ENCODE measurements at regions not wholly inside any gene's neighbourhood (a gene's known extent, or its start where the extent isn't known, plus 50 kb on each side); places are given as distances from the start of the nearest gene placed in this dataset.

DNA sequence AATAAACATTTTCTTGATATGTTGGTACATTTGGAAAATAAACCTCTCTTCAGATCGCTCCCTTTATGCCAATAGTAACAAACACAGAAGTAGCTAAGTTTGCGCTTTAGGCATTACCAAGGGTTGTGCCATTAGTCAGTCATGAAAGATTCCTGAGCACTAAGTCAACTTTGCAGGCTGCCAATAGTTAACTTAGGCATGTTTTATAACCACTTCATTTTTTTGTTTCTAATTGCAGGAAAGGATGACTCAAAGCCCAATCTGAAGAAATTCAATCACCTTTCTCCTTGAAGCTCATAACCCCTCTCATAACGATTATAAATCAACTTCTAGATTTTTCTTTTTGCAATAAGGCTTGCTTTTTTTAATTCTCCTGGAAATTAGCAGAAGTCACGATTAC is 517.0 kb downstream of the AGTPBP1 start:
- H3K4me2 ChIP-seq (ENCODE audit: low read length), result no peak overlapping the region
- no peaks in the 10 kb centered on the region for H4K20me1 ChIP-seq (ENCODE audit: insufficient read depth)
- H3K27ac ChIP-seq (ENCODE audit: low read length), result no peak overlapping the region
- no peaks in the 10 kb centered on the region for H3K9me2 ChIP-seq (ENCODE audit: insufficient read depth, low read length)
- no peaks in the 10 kb centered on the region for H3K36me3 ChIP-seq (ENCODE audit: insufficient read depth, low read length)
- no peak overlapping the region for H3K9ac ChIP-seq (ENCODE audit: low read length)
- TF ChIP-seq CTCF (IDR thresholded peaks at IDR 0.05; ENCODE audit: poor library complexity, severe bottlenecking), result no peak
- no peak for TF ChIP-seq EP300 (conservative IDR thresholded peaks at IDR 0.05; ENCODE audit: poor library complexity, severe bottlenecking)
- TF ChIP-seq MXI1 (conservative IDR thresholded peaks at IDR 0.05; ENCODE audit: poor library complexity, severe bottlenecking), result no peak
- TF ChIP-seq, protein P1, sequence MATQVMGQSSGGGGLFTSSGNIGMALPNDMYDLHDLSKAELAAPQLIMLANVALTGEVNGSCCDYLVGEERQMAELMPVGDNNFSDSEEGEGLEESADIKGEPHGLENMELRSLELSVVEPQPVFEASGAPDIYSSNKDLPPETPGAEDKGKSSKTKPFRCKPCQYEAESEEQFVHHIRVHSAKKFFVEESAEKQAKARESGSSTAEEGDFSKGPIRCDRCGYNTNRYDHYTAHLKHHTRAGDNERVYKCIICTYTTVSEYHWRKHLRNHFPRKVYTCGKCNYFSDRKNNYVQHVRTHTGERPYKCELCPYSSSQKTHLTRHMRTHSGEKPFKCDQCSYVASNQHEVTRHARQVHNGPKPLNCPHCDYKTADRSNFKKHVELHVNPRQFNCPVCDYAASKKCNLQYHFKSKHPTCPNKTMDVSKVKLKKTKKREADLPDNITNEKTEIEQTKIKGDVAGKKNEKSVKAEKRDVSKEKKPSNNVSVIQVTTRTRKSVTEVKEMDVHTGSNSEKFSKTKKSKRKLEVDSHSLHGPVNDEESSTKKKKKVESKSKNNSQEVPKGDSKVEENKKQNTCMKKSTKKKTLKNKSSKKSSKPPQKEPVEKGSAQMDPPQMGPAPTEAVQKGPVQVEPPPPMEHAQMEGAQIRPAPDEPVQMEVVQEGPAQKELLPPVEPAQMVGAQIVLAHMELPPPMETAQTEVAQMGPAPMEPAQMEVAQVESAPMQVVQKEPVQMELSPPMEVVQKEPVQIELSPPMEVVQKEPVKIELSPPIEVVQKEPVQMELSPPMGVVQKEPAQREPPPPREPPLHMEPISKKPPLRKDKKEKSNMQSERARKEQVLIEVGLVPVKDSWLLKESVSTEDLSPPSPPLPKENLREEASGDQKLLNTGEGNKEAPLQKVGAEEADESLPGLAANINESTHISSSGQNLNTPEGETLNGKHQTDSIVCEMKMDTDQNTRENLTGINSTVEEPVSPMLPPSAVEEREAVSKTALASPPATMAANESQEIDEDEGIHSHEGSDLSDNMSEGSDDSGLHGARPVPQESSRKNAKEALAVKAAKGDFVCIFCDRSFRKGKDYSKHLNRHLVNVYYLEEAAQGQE (IDR thresholded peaks at IDR 0.05; ENCODE audit: borderline replicate concordance), result no peak
- no peak for TF ChIP-seq RAD21 (conservative IDR thresholded peaks at IDR 0.05)
- TF ChIP-seq SMC3 (conservative IDR thresholded peaks at IDR 0.05; ENCODE audit: poor library complexity), result no peak
- no peak for TF ChIP-seq TAF1 (IDR thresholded peaks at IDR 0.05; ENCODE audit: low read depth)
- TF ChIP-seq POLR2AphosphoS5 (IDR thresholded peaks at IDR 0.05), result no peak
- no peak for TF ChIP-seq EZH2 (IDR thresholded peaks at IDR 0.05; ENCODE audit: borderline replicate concordance, insufficient read depth, low read length, poor library complexity, severe bottlenecking)
- no peaks in the 10 kb centered on the region for H3K27me3 ChIP-seq (ENCODE audit: insufficient read depth, low read depth, low read length)
- H3K9me3 ChIP-seq (ENCODE audit: low read length), result no peaks in the 10 kb centered on the region
- H3K79me2 ChIP-seq (replicated peaks; ENCODE audit: insufficient read depth, low read length), result no peaks in the 10 kb centered on the region
- no peak overlapping the region for H3K4me3 ChIP-seq (ENCODE audit: low read length)
- no peak overlapping the region for H2AFZ ChIP-seq (ENCODE audit: low read depth, low read length)
- H3F3A ChIP-seq (ENCODE audit: insufficient read depth, low read length, poor library complexity, severe bottlenecking), result no peaks in the 10 kb centered on the region

GRCh38 chr9:85224301-85224700 is 517.5 kb downstream of the AGTPBP1 start:
- Histone ChIP-seq H3K4me2 (ENCODE audit: low read length) (no peak overlapping the region), H3K27ac (ENCODE audit: low read length) (no peak overlapping the region), H3F3A (ENCODE audit: insufficient read depth, low read length, poor library complexity, severe bottlenecking) (no peaks in the 10 kb centered on the region), H3K36me3 (ENCODE audit: insufficient read depth, low read length) (no peaks in the 10 kb centered on the region), H2AFZ (ENCODE audit: low read depth, low read length) (no peak overlapping the region), H3K4me3 (ENCODE audit: low read length) (no peak overlapping the region), H3K9ac (ENCODE audit: low read length) (no peak overlapping the region), H3K79me2 (replicated peaks; ENCODE audit: insufficient read depth, low read length) (no peaks in the 10 kb centered on the region), H3K9me2 (ENCODE audit: insufficient read depth, low read length) (no peaks in the 10 kb centered on the region), H4K20me1 (ENCODE audit: insufficient read depth) (no peaks in the 10 kb centered on the region), H3K27me3 (ENCODE audit: insufficient read depth, low read depth, low read length) (no peaks in the 10 kb centered on the region), H3K9me3 (ENCODE audit: low read length) (no peaks in the 10 kb centered on the region)
- TF ChIP-seq POLR2AphosphoS5 (IDR thresholded peaks at IDR 0.05) (no peak), EP300 (conservative IDR thresholded peaks at IDR 0.05; ENCODE audit: poor library complexity, severe bottlenecking) (no peak), SMC3 (conservative IDR thresholded peaks at IDR 0.05; ENCODE audit: poor library complexity) (no peak), MXI1 (conservative IDR thresholded peaks at IDR 0.05; ENCODE audit: poor library complexity, severe bottlenecking) (no peak), CTCF (IDR thresholded peaks at IDR 0.05; ENCODE audit: poor library complexity, severe bottlenecking) (no peak), RAD21 (conservative IDR thresholded peaks at IDR 0.05) (no peak), EZH2 (IDR thresholded peaks at IDR 0.05; ENCODE audit: borderline replicate concordance, insufficient read depth, low read length, poor library complexity, severe bottlenecking) (no peak), TAF1 (IDR thresholded peaks at IDR 0.05; ENCODE audit: low read depth) (no peak)
- TF ChIP-seq, protein P1 (IDR thresholded peaks at IDR 0.05; ENCODE audit: borderline replicate concordance), result no peak
